BE2C (cell line): ENCODE measurements at regions not wholly inside any gene's neighbourhood (a gene's known extent, or its start where the extent isn't known, plus 50 kb on each side); places are given as distances from the start of the nearest gene placed in this dataset.
"Not testable (repeated sequence)": the region's sequence is repeated elsewhere in the genome, so short reads cannot be mapped to it uniquely, and the experiment has no call there.

Experiments
- DNase-seq: peaks from one replicate; pipeline ENCODE4 v3.0.0-alpha.2; 2020
- H3K27me3 ChIP-seq: fragments of 250-450 bp; sonication (Bioruptor Pico); 2 replicates; pipeline ENCODE4 v1.5.1; 2020; ENCODE audit warnings: mild to moderate bottlenecking
- H3K36me3 ChIP-seq: fragments of 250-450 bp; sonication (Bioruptor Pico); 2 replicates; pipeline ENCODE4 v1.5.1; 2020; ENCODE audit warnings: mild to moderate bottlenecking
- H3K4me1 ChIP-seq: fragments of 250-450 bp; sonication (Bioruptor Pico); 2 replicates; pipeline ENCODE4 v1.5.1; 2020
- H3K4me3 ChIP-seq: 2 replicates; pipeline ENCODE4 v1.5.1; 2011; ENCODE audit warnings: low read depth, low read length
- H3K9me3 ChIP-seq: fragments of 250-450 bp; sonication (Bioruptor Pico); 2 replicates; pipeline ENCODE4 v1.5.1; 2020
- TF ChIP-seq, protein P1 (sequence below): IDR thresholded peaks from 2 replicates; pipeline ENCODE4 v1.5.1; 2012; ENCODE audit warnings: mild to moderate bottlenecking, low read depth, low read length

DNA sequence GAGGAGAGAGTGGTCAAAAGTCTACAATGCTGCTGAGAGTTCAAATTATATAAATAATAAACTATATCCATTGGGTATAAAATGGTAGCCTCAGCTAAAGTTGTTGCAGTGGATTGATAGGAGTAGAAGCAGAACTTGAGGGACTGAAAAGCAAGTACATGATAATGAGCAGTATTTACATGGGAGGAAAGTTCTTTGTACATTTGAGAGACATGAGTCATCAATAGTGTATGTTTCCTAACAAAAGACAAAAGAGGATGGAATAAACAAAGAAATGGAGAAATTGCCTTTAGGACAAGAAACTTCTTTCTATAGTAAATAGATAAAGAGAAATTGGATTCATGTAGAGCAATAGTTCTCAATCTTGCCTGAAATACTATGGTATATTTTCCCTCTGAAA, 110.0 kb upstream of the PLSCR5 start:
- DNase-seq: no peak
- TF ChIP-seq, protein P1, sequence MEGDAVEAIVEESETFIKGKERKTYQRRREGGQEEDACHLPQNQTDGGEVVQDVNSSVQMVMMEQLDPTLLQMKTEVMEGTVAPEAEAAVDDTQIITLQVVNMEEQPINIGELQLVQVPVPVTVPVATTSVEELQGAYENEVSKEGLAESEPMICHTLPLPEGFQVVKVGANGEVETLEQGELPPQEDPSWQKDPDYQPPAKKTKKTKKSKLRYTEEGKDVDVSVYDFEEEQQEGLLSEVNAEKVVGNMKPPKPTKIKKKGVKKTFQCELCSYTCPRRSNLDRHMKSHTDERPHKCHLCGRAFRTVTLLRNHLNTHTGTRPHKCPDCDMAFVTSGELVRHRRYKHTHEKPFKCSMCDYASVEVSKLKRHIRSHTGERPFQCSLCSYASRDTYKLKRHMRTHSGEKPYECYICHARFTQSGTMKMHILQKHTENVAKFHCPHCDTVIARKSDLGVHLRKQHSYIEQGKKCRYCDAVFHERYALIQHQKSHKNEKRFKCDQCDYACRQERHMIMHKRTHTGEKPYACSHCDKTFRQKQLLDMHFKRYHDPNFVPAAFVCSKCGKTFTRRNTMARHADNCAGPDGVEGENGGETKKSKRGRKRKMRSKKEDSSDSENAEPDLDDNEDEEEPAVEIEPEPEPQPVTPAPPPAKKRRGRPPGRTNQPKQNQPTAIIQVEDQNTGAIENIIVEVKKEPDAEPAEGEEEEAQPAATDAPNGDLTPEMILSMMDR: no peak
- no peaks in the 10 kb centered on the region for H3K36me3 ChIP-seq

GRCh38 chr3:146712806-146713205, 107.7 kb upstream of the PLSCR5 start:
- DNase-seq: no peak
- H3K27me3 ChIP-seq: no peaks in the 10 kb centered on the region
- TF ChIP-seq, protein P1: no peak
- H3K4me1 ChIP-seq: no peaks in the 10 kb centered on the region
- H3K36me3 ChIP-seq: no peaks in the 10 kb centered on the region
- H3K4me3 ChIP-seq: no peak overlapping the region
- no peaks in the 10 kb centered on the region for H3K9me3 ChIP-seq

More for the DNA sequence above, 110.0 kb upstream of the PLSCR5 start:
- no peak overlapping the region for H3K4me3 ChIP-seq
- no peaks in the 10 kb centered on the region for H3K9me3 ChIP-seq
- H3K4me1 ChIP-seq: no peaks in the 10 kb centered on the region
- no peaks in the 10 kb centered on the region for H3K27me3 ChIP-seq

DNA sequence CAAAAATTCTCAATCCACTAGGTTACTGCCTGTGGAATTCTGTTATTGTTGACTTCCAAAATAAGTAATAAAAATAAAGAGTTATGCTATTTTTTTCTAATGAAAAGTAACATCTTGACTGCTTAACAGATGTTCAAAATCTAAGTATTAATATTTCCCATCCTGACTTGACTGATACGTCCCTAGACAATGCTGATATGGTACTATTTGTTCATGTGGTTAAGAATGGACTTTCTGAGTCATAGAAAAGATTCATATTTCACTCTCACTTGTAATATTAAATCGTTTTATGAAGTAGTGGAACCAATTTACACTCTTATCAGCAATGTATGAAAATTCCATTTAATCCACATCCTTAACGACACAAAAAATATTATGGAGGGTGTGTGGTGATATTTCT, 104.8 kb upstream of the PLSCR5 start:
- no peak overlapping the region for H3K4me3 ChIP-seq
- H3K36me3 ChIP-seq: no peaks in the 10 kb centered on the region
- H3K4me1 ChIP-seq: no peaks in the 10 kb centered on the region
- no peaks in the 10 kb centered on the region for H3K9me3 ChIP-seq
- H3K27me3 ChIP-seq: no peaks in the 10 kb centered on the region
- no peak for DNase-seq
- TF ChIP-seq, protein P1: no peak

- Histone ChIP-seq H3K4me3 (no peak overlapping the region), H3K36me3 (no peaks in the 10 kb centered on the region), H3K27me3 (no peaks in the 10 kb centered on the region), H3K4me1 (no peaks in the 10 kb centered on the region), H3K9me3 (no peaks in the 10 kb centered on the region)
- TF ChIP-seq, protein P1: no peak
- DNase-seq: no peak
These were observed 100.1 kb upstream of the PLSCR5 start for GRCh38 chr3:146705225-146705624.

GRCh38 chr3:146702237-146702636, 97.1 kb upstream of the PLSCR5 start:
- H3K4me3 ChIP-seq: no peak overlapping the region
- DNase-seq: no peak
- no peaks in the 10 kb centered on the region for H3K27me3 ChIP-seq
- TF ChIP-seq, protein P1: no peak
- no peaks in the 10 kb centered on the region for H3K4me1 ChIP-seq
- H3K36me3 ChIP-seq: no peaks in the 10 kb centered on the region
- H3K9me3 ChIP-seq: no peaks in the 10 kb centered on the region

GRCh38 chr3:146701246-146701645, 96.1 kb upstream of the PLSCR5 start:
- H3K36me3 ChIP-seq: no peaks in the 10 kb centered on the region
- H3K27me3 ChIP-seq: no peaks in the 10 kb centered on the region
- no peak overlapping the region for H3K4me3 ChIP-seq
- TF ChIP-seq, protein P1: no peak
- H3K9me3 ChIP-seq: no peaks in the 10 kb centered on the region
- no peaks in the 10 kb centered on the region for H3K4me1 ChIP-seq
- DNase-seq: no peak

- DNase-seq, H3K9me3 ChIP-seq, H3K36me3 ChIP-seq, H3K4me1 ChIP-seq, H3K4me3 ChIP-seq, H3K27me3 ChIP-seq: not testable (repeated sequence)
These were observed 94.9 kb upstream of the PLSCR5 start for GRCh38 chr3:146700025-146700424.
